H1 (cell line): ENCODE measurements at regions not wholly inside any gene's neighbourhood (a gene's known extent, or its start where the extent isn't known, plus 50 kb on each side); places are given as distances from the start of the nearest gene placed in this dataset.
"Not testable (repeated sequence)": the region's sequence is repeated elsewhere in the genome, so short reads cannot be mapped to it uniquely, and the experiment has no call there.

Source experiments
- CTCF ChIA-PET: fragments of 300-600 bp; sonication (Branson Sonifier 250); formaldehyde crosslinking; loops from one replicate; lab custom pipeline; 2021; ENCODE audit not compliant: partially characterized antibody; lab: Charles Lee
- POLR2A ChIA-PET: fragments of 300-600 bp; sonication (Branson Sonifier 250); formaldehyde crosslinking; loops from one replicate; lab custom pipeline; 2021; ENCODE audit warnings: inconsistent platforms; ENCODE audit not compliant: partially characterized antibody; lab: Charles Lee
- DNase-seq, 2 experiments: peaks; one replicate each; pipeline versions ENCODE4 v3.0.0 to v3.0.0-alpha.2; 2010 to 2022; ENCODE audit warnings: low spot score in 2 of 2, low read depth in 1 of 2, mixed read lengths in 1 of 2
- FAIRE-seq: peaks from 2 replicates; lab custom pipeline; 2011; peaks lifted over from hg19 to GRCh38; lab: Jason Lieb, UNC
- H2AFZ ChIP-seq: 2 replicates; pipeline ENCODE4 v1.8.1; 2012; ENCODE audit warnings: low read length, inconsistent platforms
- H2AK5ac ChIP-seq: 2 replicates; pipeline ENCODE4 v1.6.1; 2013; ENCODE audit warnings: low read depth, low read length
- H2BK120ac ChIP-seq: replicated peaks from 2 replicates; pipeline ENCODE3; 2013; ENCODE audit warnings: low read depth, low read length, inconsistent platforms
- H2BK12ac ChIP-seq: 2 replicates; pipeline ENCODE4 v1.6.1; 2013; ENCODE audit warnings: low read depth, low read length
- H2BK15ac ChIP-seq: 2 replicates; pipeline ENCODE4 v1.6.1; 2013; ENCODE audit warnings: low read length
- H2BK20ac ChIP-seq: 2 replicates; pipeline ENCODE4 v1.6.1; 2013; ENCODE audit warnings: low read length
- H2BK5ac ChIP-seq: 2 replicates; pipeline ENCODE4 v1.6.1; 2013; ENCODE audit warnings: low read depth, low read length
- H3K14ac ChIP-seq: 2 replicates; pipeline ENCODE4 v1.6.1; 2013; ENCODE audit warnings: inconsistent platforms; ENCODE audit not compliant: insufficient read length
- H3K18ac ChIP-seq: 2 replicates; pipeline ENCODE4 v1.6.1; 2013; ENCODE audit warnings: low read length; ENCODE audit errors: extremely low read depth
- H3K23ac ChIP-seq: 2 replicates; pipeline ENCODE4 v1.6.1; 2013; ENCODE audit warnings: inconsistent platforms; ENCODE audit not compliant: insufficient read length
- H3K23me2 ChIP-seq: 2 replicates; pipeline ENCODE4 v1.6.1; 2013; ENCODE audit warnings: low read depth, low read length
- H3K27ac ChIP-seq: 2 replicates; pipeline ENCODE4 v1.6.1; 2011; ENCODE audit warnings: low read depth, low read length, inconsistent platforms
- H3K27me3 ChIP-seq, 4 experiments: replicated peaks in 1 of 4; 1 replicate in 1 of 4; 2 replicates in 3 of 4; pipeline versions ENCODE4 v1.6.1 to v1.8.1; 2011 to 2013; ENCODE audit warnings: low read length in 3 of 4, mild to moderate bottlenecking in 3 of 4, inconsistent platforms in 2 of 4, mixed read lengths in 2 of 4, moderate library complexity in 1 of 4; ENCODE audit not compliant: control insufficient read depth in 3 of 4, insufficient read depth in 3 of 4; ENCODE audit errors: extremely low read depth in 1 of 4
- H3K36me3 ChIP-seq, 4 experiments: 2 replicates each; pipeline versions ENCODE4 v1.6.1 to v1.8.1; 2011 to 2013; ENCODE audit warnings: mild to moderate bottlenecking in 4 of 4, low read length in 3 of 4, moderate library complexity in 2 of 4, control low read depth in 1 of 4, inconsistent platforms in 1 of 4; ENCODE audit not compliant: insufficient read depth in 4 of 4, control insufficient read depth in 2 of 4
- H3K4ac ChIP-seq: replicated peaks from 2 replicates; pipeline ENCODE3; 2013; ENCODE audit warnings: low read length, low read depth, mixed read lengths, inconsistent platforms; ENCODE audit not compliant: insufficient read length
- H3K4me1 ChIP-seq, 4 experiments: replicated peaks in 1 of 4; 1 replicate in 1 of 4; 2 replicates in 3 of 4; pipeline versions ENCODE4 v1.6.1 to v1.8.1; 2011 to 2013; ENCODE audit warnings: low read length in 3 of 4, inconsistent platforms in 2 of 4, mixed read lengths in 1 of 4; ENCODE audit not compliant: insufficient read depth in 4 of 4, control insufficient read depth in 3 of 4
- H3K4me2 ChIP-seq, 2 experiments: 2 replicates each; pipeline versions ENCODE4 v1.6.1 to v1.8.1; 2011 to 2013; ENCODE audit warnings: low read depth in 2 of 2, low read length in 2 of 2, control low read depth in 1 of 2, inconsistent platforms in 1 of 2, mild to moderate bottlenecking in 1 of 2; ENCODE audit not compliant: insufficient read depth in 1 of 2
- H3K4me3 ChIP-seq, 4 experiments: fragments of 200-600, 300-600 bp in 1 of 4; sonication (generic), shearing (Covaris generic), sonication (Bioruptor Twin) in 1 of 4; 2 replicates each; pipeline versions ENCODE4 v1.5.1 to v1.8.1; 2011 to 2016; ENCODE audit warnings: low read length in 4 of 4, low read depth in 3 of 4, control low read depth in 2 of 4, inconsistent platforms in 2 of 4, mild to moderate bottlenecking in 2 of 4, mixed read lengths in 1 of 4, moderate library complexity in 1 of 4; ENCODE audit not compliant: insufficient read depth in 2 of 4; ENCODE audit errors: extremely low read depth in 1 of 4
- H3K56ac ChIP-seq: replicated peaks from 2 replicates; pipeline ENCODE3; 2013; ENCODE audit warnings: low read depth, mild to moderate bottlenecking, mixed read lengths, low read length, inconsistent platforms; ENCODE audit not compliant: insufficient read length
- H3K79me1 ChIP-seq: 2 replicates; pipeline ENCODE4 v1.6.1; 2013; ENCODE audit warnings: low read depth, low read length, control low read depth
- H3K79me2 ChIP-seq, 2 experiments: 2 replicates each; pipeline versions ENCODE4 v1.6.1 to v1.8.1; 2012 to 2013; ENCODE audit warnings: low read length in 2 of 2, mild to moderate bottlenecking in 2 of 2, inconsistent platforms in 1 of 2; ENCODE audit not compliant: insufficient read depth in 2 of 2, control insufficient read depth in 1 of 2
- H3K9ac ChIP-seq, 4 experiments: replicated peaks in 1 of 4; 1 replicate in 1 of 4; 2 replicates in 3 of 4; pipeline versions ENCODE4 v1.6.1 to v1.8.1; 2011 to 2013; ENCODE audit warnings: low read depth in 3 of 4, low read length in 3 of 4, control low read depth in 2 of 4, mild to moderate bottlenecking in 2 of 4, moderate library complexity in 2 of 4, inconsistent platforms in 1 of 4; ENCODE audit errors: extremely low read depth in 1 of 4
- H3K9me3 ChIP-seq, 2 experiments: 2 replicates each; pipeline versions ENCODE4 v1.6.1 to v1.8.1; 2012 to 2013; ENCODE audit warnings: mild to moderate bottlenecking in 2 of 2, moderate library complexity in 2 of 2, control low read depth in 1 of 2, inconsistent platforms in 1 of 2, low read depth in 1 of 2, low read length in 1 of 2, mixed read lengths in 1 of 2; ENCODE audit not compliant: insufficient read depth in 2 of 2
- H4K20me1 ChIP-seq, 2 experiments: replicated peaks in 1 of 2; 2 replicates each; pipeline versions ENCODE3 to v1.8.1; 2011 to 2013; ENCODE audit warnings: inconsistent platforms in 2 of 2, low read length in 2 of 2, mild to moderate bottlenecking in 1 of 2; ENCODE audit not compliant: insufficient read depth in 2 of 2, control insufficient read depth in 1 of 2
- H4K5ac ChIP-seq: 2 replicates; pipeline ENCODE4 v1.6.1; 2013; ENCODE audit warnings: low read length, low read depth, mixed read lengths, inconsistent platforms; ENCODE audit not compliant: insufficient read length
- H4K8ac ChIP-seq: 2 replicates; pipeline ENCODE4 v1.8.0; 2013; ENCODE audit warnings: mild to moderate bottlenecking, moderate library complexity, low read length, inconsistent platforms; ENCODE audit not compliant: insufficient read depth; ENCODE audit errors: extremely low read depth
- H4K91ac ChIP-seq: replicated peaks from 2 replicates; pipeline ENCODE3; 2013; ENCODE audit warnings: low read length, mixed read lengths, inconsistent platforms; ENCODE audit not compliant: insufficient read length
- SIX5 ChIP-seq: IDR thresholded peaks from 2 replicates; pipeline ENCODE4 v1.6.1; 2011; ENCODE audit warnings: mild to moderate bottlenecking, low read depth, low read length
- WGBS, 2 experiments: shearing (Covaris generic) in 1 of 2; methylation state at CpG; one replicate each; pipeline versions ENCODE4 v1.1.6 to v1.1.7; 2013 to 2015; ENCODE audit warnings: low lambda C conversion rate in 2 of 2, mixed read lengths in 2 of 2, inconsistent platforms in 1 of 2, low coverage in 1 of 2, missing lambda C conversion rate in 1 of 2; ENCODE audit not compliant: insufficient replicate concordance in 2 of 2, insufficient coverage in 1 of 2, insufficient read length in 1 of 2; ENCODE audit errors: extremely low coverage in 1 of 2, missing lambda C conversion rate in 1 of 2; 5-methylcytosine and 5-hydroxymethylcytosine counted together

DNA sequence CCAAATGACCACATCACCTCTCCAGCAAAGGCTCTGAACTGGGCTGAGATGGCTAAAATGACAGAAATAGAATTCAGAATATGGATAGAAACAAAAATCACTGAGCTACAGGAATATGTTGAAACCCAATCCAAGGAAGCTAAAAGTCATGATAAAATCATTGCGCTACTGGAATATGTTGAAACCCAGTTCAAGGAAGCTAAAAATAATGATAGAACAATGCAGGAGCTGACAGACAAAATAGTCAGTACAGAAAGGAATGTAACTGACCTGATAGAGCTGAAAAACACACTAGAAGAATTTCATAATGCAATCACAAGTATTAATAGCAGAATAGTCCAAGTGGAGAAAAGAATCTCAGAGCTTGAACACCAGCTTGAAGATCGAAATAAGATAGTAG, 394.9 kb upstream of the GRAMD2B start:
- no peak overlapping the region for H3K56ac ChIP-seq
- FAIRE-seq, result no peak

DNA sequence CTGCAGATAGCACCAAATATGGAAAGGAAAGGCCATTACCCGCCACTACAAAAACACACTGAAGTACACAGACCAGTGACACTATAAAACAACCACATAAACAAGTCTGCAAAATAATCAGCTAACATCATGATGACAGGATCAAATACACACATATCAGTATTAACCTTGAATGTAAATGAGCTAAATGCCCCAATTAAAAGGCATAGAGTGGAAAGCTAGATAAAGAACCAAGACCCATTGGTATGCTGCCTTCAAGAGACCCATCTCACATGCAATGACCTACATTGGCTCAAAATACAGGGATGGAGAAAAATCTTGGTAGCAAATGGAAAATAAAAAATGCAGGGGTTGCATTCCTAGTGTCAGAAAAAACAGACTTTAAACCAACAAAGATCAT, 393.9 kb upstream of the GRAMD2B start:
- H3K56ac ChIP-seq, H2BK12ac ChIP-seq, H2AFZ ChIP-seq, H2BK20ac ChIP-seq, H3K23ac ChIP-seq, FAIRE-seq, H3K4me1 ChIP-seq, H2BK15ac ChIP-seq, H2AK5ac ChIP-seq, H2BK5ac ChIP-seq, H4K5ac ChIP-seq, H3K9me3 ChIP-seq, DNase-seq, H2BK120ac ChIP-seq, H3K9ac ChIP-seq, H3K4ac ChIP-seq, H3K27ac ChIP-seq, H4K91ac ChIP-seq, H3K36me3 ChIP-seq, H3K79me2 ChIP-seq, H3K18ac ChIP-seq, CTCF ChIA-PET, H3K4me3 ChIP-seq, H3K14ac ChIP-seq, H3K27me3 ChIP-seq, H4K20me1 ChIP-seq, H3K4me2 ChIP-seq, POLR2A ChIA-PET, H3K23me2 ChIP-seq, H3K79me1 ChIP-seq, H4K8ac ChIP-seq: not testable (repeated sequence)
- 88% methylated on average over 1 of the region's 1 CpG; no CpG with 5 or more reads in 1 of the 2 experiments for WGBS, 2 experiments

More for the DNA sequence above, 394.9 kb upstream of the GRAMD2B start:
- Histone ChIP-seq H2AFZ (no peak overlapping the region), H4K5ac (no peak overlapping the region), H3K79me2 (no peaks in the 10 kb centered on the region), H3K9ac (no peak overlapping the region), H3K4me2 (no peak overlapping the region), H2BK15ac (no peak overlapping the region), H3K23ac (no peak overlapping the region), H2BK120ac (no peak overlapping the region), H3K79me1 (no peaks in the 10 kb centered on the region), H3K4ac (no peak overlapping the region), H3K27me3 (no peaks in the 10 kb centered on the region; a peak in 1 of 7 replicates), H4K91ac (no peak overlapping the region), H3K14ac (no peak overlapping the region), H3K36me3 (no peaks in the 10 kb centered on the region), H2AK5ac (no peak overlapping the region), H3K4me1 (no peaks in the 10 kb centered on the region), H3K27ac (no peak overlapping the region), H3K23me2 (no peaks in the 10 kb centered on the region), H2BK12ac (no peak overlapping the region), H4K20me1 (no peaks in the 10 kb centered on the region), H4K8ac (no peak overlapping the region), H3K4me3 (no peak overlapping the region), H2BK5ac (no peak overlapping the region), H3K9me3 (no peaks in the 10 kb centered on the region; a peak in 2 of 4 replicates), H2BK20ac (no peak overlapping the region), H3K18ac (no peak overlapping the region)
- POLR2A ChIA-PET, result no interaction called here
- WGBS, 2 experiments, result 95% methylated on average over 2 of the region's 2 CpGs; no CpG with 5 or more reads in 1 of the 2 experiments
- TF ChIP-seq SIX5, result no peak
- no peak for DNase-seq
- CTCF ChIA-PET, result interaction anchor here (1.8 kb wide), 1 partner anchor 72 kb away, joined by 5 read pairs; no protein-coding TSS in a partner anchor
